HG02610 (cell line): ENCODE measurements at regions not wholly inside any gene's neighbourhood (a gene's known extent, or its start where the extent isn't known, plus 50 kb on each side); places are given as distances from the start of the nearest gene placed in this dataset.
"Not testable (repeated sequence)": the region's sequence is repeated elsewhere in the genome, so short reads cannot be mapped to it uniquely, and the experiment has no call there.

Experiments
- ATAC-seq: cut with Tn5 transposase; IDR thresholded peaks from one replicate; pipeline ENCODE4 v1.9.1; 2021; ENCODE audit warnings: mild to moderate bottlenecking, moderate library complexity; ENCODE audit not compliant: unreplicated experiment

DNA sequence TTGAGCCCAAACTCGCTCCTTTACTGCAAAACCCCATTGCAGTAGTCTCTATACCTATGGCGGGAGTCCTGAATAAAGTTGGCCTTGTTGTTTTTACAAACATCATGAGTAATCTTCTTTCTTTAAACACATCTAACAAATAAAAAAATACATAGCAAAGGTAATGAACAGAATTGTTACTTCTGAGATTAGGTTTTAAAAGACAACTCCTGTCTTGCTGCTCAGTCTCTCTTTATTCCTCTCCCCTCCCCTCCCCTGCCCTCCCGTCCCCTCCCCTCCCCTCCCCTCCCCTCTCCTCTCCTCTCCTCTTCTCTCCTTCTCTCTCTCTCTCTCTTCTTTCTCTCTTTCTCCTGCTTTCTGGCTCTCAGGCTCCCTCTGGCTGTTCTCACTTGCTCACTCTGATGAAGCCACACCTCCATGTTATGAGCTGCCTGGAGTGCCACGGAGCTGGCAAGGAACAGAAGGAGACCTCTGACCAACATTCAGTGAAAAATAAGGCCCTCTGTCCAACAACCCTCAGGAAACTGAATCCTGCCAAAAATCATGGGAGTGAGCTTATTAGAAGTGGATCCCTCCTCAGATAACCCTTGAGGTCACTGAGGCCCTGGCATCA lies 300.7 kb upstream of the MIR17HG start:
- no peak for ATAC-seq

DNA sequence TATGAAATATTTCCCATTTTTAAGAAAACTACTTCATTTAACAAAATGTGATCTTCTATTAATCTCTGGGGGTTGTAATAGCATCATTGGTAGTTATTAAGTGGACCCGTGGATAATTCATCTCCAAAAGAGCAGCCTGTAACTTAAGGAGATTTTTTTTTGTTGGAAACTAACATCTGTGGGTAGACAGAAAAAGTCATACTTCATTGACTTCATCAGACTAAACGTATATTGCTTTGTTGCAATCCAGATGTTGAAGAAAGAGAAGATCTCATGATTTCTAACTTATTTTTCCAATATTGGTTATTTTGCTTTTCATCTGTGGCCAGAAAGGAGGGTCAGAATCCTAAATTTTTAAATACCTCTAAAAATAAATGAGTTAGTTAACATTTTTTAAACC lies 296.5 kb upstream of the MIR17HG start:
- ATAC-seq: no peak

DNA sequence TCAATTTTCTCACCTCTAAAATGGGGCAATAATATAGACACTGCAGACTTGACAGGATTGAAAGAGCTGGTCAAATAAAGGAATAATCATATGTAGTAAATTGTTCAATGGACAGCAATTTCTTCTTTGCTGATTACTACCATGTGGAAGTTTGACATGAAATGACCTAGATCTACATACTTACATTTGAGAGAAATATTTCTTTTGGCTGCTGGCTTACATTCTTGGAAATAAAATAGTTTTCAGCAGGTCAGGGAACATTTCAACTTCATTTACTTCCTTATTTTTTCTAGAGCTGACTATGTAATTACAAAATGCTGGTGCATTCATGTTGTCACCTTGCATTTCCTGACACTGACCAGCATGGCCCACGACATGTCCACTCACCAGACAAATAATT lies 294.6 kb upstream of the MIR17HG start:
- no peak for ATAC-seq

DNA sequence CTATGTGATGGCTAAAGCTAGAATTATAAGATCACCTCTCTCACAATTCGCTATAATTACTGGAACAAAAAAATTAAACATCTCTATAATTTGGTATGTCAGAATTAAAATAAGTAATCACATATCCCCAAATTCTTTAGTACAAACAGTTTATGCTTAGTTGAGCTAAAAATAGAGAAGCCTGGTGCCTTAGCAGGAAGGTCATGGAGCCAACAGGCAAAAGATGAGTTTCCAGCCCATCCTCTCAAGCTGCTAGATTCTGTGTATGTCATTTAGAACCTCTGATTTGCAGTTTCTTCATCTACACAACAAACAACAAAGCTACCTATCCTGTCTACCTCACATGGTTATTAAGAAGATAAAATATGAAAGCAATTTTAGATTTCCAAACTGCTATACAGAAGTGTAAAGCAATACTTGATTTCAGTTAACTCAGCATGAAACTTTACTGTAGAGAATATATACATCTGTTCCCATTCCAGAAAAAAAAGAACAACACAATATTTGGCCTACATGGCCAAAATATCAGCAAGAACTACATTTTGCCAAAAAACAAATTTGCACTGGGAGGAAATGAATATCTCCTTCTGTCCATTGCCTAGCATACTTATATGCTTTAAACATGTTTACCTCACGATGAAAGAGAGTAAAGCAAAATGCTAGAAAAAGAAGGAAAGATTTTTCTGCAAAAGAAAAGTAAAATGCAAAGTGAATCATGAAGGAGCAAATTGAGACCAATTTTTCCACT lies 294.0 kb upstream of the MIR17HG start:
- ATAC-seq: no peak

DNA sequence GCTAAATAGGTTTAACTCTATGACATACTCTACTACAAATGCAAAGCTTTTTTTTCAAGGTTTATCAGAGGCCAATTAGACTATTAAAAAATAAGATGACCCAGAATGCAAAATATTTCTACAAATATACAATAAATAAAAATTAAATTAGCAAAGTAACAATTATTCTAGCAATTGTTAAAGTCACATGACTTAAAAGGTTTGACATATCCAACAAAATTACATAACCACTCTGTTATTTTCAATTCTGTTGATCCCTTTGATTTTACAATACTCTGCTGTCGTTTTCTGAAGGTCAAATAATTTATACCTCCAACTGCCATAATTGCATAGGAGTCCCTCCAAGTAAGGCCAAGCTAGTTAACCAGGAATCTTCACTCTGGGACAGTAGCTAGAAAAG lies 292.6 kb upstream of the MIR17HG start:
- no peak for ATAC-seq

DNA sequence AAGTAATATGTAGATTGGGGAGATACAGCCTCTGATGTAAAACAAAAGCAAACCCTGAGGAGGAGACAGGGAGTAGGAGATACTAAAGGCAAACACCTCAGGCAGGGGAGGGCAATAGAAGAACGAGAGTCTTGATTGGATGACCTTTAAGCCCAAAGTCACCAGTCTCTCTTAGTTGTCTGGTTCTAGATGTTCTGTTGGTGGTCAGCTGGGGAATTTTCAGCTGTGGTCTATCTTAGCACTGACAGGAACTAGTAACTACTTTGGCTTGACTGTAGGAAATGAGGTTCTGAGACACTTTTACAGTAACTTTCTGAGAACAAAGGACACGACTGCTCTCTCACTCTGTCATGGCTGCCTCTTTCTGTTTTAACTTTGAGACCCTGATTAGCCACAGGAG lies 290.7 kb upstream of the MIR17HG start:
- ATAC-seq: peak; percentile 83

DNA sequence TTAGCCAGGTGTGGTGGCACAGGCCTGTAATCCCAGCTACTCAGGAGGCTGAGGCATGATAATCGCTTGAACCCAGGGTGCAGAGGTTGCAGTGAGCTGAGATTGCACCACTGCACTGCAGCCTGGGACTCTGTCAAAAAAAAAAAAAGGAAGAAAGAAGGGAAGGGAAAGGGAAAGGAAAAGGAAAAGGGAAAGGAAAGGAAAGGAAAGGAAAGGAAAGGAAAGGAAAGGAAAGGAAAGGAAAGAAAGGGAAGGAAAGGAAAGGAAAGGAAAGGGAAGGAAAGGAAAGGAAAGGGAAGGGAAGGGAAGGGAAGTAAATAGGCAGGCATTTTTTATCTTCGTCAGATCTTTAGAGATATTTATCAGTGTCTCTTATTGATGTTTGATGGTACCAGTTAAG lies 290.0 kb upstream of the MIR17HG start:
- ATAC-seq: not testable (repeated sequence)

DNA sequence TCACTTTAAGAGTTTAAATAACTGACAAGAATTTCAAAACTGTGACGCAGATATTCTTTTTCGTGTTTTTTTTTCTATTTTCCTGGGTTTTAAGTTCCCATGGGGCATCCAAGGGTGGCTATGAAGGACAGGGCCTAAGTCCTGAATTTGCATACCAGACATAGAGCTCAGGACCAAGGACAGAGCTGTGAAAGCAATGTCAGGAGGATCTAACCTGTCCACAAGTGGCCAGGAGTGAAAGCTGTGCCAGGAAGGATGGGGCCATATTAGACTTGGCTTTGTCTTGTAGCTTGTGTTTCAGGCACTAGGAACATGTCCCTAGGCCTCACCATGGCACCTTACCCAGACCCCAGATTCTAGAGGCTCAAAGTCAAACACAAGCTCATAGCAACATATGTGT lies 289.4 kb upstream of the MIR17HG start:
- no peak for ATAC-seq

DNA sequence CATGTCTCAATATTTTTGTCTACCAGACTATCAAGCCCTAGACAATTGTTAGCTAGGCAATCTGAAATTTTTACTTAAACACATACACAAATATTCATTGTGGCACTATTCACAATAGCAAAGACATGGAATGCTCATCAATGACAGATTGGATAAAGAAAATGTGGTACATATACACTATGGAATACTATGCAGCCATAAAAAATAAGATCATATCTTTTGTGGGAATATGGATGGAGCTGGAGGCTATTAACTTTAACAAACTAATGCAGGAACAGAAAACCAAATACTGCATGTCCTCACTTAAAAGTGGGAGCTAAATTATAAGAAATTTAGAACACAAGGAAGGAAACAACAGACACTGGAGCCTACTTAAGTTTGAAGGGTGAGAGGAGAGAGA lies 288.6 kb upstream of the MIR17HG start:
- ATAC-seq: no peak

DNA sequence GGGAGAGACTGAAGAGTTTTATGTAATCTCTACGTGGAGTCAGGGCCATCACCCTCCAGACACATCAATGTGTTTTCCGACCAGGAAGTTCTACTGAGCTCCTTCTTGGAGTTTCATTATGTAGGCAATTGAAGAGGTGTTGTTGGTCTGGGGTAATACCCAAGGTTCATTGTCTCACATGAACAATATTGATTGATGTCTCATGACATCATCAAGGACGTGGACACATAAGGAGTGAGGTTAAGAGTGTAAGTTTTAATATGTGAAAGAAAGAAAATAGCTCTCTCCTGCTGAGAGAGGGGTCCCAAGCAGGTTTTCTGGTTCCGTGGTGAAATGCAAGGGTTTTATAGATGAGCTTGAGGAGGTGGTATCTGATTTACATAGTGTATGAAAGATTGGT lies 280.7 kb upstream of the MIR17HG start:
- no peak for ATAC-seq

DNA sequence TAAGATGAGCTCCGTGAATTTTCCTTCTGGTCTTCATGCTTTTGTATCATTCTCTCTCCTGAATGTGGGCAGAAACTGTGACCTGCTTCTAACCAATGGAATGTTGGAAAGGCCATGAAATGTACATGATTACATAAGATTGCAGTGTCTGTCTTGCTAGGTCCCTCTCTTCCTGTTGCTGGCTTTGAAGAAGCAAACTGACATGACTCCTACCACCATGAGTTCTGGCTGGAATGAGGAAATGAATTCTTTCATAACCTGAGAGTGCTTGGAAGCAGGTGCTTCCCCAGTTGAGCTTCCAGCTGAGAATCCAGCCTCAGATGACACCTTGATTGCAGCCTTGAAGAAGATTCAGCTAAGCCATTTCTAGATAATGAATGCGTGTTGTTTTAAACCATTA lies 275.0 kb upstream of the MIR17HG start:
- ATAC-seq: no peak

DNA sequence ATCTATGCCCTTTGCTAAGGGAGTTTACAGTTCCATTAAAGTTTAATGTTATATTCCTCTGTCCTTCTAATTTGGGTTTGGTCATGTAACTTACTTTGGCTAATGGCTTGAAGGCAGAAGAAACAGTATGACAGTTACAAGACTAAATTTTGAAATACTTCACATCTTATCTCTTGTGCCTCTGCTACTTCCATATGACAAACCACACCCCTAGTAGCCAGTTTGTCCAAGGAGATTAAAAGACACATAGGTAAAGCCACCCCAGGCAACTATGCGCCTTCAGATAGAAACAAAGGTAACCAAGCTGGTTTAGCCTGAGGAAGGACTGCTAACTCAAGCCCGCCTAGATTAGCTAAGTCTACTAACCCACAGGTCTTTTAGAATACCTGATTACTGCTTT lies 273.4 kb upstream of the MIR17HG start:
- ATAC-seq: no peak

DNA sequence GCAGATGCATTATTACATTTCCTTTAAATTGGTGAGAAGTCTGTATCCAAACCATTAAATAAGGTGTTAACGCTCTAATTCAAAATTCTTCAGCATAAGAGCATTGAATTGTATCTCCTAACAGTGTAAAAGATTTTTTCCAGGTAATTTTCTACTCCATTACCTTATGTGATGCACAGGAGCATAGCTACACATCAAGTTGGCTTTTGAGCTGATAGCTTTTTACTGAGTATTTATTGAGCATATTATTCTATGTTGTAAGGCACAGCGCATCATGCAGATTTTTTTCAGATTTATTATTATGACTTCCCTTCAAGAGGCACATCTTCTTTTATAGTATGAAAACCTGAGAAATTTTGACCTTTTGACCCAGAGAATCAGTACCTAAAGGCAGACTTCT lies 270.7 kb upstream of the MIR17HG start:
- ATAC-seq: no peak

DNA sequence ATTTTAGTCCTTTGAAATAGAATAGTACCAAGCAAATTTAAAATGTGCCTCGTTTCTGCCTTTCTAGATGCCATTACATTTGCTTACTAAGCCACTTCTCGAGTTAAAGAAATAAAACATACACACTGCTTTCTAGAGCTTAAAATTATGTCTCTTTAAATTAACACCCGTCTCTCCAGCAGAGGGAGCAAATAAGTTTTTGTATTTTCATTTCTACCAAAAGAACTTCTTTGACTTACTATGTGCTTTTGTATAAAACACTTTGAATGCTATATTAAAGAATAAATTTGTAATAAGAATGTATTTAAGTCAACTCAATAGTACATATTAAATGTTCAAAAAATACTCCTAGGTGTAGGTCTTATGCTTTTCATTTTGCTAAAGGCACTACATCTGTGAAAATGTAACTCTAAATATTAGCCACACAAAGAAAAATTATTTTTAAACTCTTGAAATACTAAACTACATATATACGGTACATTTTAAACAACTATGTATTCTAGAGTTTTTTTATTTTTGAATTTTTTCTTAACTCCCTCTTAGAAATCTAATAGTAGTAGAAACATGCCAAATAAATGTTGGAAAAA lies 269.3 kb upstream of the MIR17HG start:
- ATAC-seq: no peak

DNA sequence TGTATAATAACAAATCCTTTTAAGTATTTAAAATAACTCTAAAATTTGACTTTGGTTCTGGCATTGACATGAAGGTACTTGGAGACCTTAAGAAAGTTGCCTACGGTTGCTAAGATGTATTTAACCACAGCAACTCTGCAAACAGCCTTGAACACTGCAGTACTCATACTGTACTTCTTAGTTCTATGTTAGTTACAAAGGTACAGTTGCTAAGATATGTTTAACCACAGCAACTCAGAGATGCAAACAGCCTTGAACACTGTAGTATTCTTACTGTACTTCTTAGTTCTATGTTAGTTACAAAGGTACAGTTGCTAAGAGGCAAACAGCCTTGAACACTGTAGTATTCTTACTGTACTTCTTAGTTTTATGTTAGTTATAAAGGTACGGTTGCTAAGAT lies 268.3 kb upstream of the MIR17HG start:
- no peak for ATAC-seq

DNA sequence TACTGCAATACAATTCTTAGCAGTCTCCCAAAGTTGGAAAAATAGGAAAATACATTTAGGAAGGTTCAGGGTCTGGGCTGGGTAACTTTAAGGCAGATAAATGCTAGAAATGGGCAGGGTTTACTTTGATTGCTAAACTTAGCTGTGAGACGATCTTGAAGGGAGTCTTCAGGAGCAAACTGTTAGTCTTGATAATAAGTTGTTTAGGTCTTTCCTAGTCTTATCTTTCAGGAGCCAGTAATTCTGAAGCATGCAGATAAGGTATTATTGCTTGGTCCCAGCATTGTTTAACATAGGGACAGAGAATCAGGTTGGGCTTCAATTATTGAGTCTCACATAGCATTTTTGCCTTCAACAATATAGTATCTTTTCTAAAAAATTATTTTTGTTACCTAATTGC lies 262.4 kb upstream of the MIR17HG start:
- no peak for ATAC-seq

DNA sequence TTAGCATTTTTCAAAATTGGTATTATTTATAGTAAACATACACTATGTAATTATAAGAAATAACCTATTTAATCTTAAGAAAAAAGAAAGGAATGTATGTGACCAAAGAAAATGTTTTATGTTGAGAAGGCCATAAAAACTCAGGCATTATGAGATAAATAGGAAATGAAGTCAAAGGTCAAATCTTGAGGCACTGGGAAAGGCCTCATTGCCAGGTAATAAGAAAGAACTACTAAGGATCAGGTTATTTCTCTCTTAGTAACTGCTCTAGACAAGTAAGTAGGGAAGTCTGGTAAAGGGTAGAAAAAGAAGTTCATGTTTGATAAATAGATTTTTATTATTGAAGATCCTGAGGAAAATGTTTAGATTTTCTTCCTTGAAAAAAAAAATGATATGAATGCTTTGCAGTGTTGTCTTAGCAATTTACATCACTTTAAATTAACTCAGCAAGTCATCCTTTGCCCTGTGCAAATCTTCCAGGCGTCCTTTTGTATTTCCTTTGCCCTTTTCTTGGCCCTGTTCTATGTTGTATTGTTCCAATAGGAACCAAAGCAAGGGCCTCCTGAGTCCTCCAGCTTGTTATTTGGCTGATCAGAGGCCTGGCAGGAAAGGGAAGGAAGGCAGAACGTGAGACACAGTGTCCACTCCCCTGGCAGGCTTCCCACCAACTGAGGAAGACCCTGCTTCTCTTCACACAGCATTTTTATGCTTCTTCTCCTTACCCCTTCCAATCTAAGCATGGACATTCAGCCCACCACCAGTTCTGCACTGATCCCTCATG lies 260.4 kb upstream of the MIR17HG start:
- ATAC-seq: no peak

DNA sequence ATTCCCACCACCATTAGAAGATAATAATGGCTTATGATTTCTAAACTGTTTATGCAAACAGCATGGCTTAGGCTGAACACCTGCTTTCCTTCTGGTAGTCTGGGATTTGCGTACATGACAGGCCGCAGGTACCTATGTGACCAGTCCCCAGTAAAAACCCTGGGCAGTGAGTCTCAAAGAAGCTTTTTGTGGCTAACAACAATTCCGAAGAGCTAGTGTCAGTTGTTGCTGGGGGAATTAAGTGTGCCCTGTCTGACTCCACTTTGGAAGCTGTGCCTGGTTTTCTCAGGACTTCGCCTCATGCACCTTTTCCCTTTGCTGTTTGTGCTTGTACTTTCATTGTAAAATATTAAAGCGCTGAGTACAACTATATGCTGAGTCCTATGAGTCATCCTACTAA lies 250.2 kb upstream of the MIR17HG start:
- no peak for ATAC-seq

DNA sequence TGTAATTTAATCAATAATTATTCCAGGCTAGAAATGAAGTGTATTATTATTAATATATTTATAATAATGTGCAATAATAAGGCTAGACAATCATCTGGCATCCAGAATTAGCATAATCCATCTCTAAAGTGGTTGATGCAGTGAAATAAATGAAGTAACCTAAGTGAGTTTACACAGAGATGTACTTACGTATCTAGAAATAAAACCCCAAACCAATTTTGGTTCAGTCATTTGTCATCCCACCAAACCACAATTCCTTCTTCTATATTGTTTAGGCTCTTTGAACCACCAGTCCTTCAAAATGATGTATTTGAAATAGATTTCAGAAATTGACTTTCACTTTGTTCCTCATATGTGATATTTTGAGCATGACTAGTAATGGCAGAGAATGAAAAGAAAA lies 247.6 kb upstream of the MIR17HG start:
- no peak for ATAC-seq

DNA sequence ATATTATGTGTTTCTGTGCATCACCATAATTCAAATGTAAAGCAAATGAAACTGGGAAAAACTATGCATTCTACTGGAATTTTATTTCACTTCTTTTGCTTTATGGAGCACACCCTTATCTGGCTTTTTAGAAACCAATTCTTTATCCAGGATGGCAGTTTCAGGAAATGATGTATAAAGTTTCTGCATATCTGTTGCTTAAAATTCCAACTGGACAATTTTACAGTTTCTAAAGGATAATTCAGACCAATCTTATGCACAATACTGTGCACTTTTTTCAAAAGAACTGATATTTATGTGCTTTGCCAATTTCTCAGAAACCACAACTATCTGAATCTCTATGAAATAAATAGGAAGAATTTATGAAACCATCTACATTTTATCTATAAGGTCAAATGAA lies 246.5 kb upstream of the MIR17HG start:
- ATAC-seq: no peak

DNA sequence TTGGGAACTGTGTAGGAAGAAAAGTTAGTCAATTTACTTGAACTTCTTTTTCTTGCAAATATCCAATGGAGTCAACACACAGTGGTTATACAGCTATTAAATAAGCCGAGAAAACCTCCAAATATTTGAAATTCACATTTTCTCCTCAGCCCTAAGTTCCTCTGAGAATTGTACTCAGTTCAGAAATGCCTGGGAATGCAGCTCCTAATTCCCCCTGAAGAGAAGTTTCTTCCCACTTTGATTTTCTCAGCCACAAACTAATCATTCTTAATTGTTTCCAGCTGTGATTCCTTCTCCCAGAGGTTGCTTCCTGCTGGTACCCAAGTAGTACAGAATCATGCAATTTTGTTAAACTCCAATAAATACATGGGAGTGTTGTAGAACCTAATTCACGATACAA lies 246.1 kb upstream of the MIR17HG start:
- ATAC-seq: no peak

DNA sequence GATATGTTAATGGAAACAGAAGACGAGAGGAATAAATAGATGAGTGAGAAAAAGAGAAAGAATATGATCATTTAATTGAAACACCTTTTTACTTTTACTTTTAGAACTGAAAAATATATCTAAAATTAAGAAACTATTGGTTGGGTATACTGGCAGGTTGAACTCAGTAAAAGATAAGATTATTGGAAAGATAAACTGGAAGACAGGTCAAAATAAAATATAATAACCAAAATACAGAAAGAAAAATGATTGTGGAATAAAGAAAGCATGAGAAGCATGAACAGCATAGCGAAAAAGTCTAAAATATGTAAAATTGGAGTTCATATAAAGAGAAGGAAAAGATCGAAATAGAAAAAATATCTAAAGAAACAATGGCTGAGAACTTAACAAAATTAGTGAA lies 242.2 kb upstream of the MIR17HG start:
- no peak for ATAC-seq
